ENCODE measurements at regions not wholly inside any gene's neighbourhood (a gene's known extent, or its start where the extent isn't known, plus 50 kb on each side); places are given as distances from the start of the nearest gene placed in this dataset.
A peak's percentile ranks its signal among the peaks of the same experiment; 100 is the strongest.

- H3K9ac ChIP-seq (ENCODE audit: extremely low read depth, low read length, poor library complexity, severe bottlenecking): no peak overlapping the region
- DNase-seq: no peak
- no peak for TF ChIP-seq CTCF (conservative IDR thresholded peaks at IDR 0.05)
- no peaks in the 10 kb centered on the region for H3K27me3 ChIP-seq (ENCODE audit: control insufficient read depth, insufficient read depth, low read length, poor library complexity, severe bottlenecking)
- peaks cover 6% of the 10 kb centered on the region for H3K4me1 ChIP-seq (ENCODE audit: control insufficient read depth, insufficient read depth, low read length)
- Mint-ChIP-seq H3K27me3 (ENCODE audit: insufficient read depth) (no peaks in the 10 kb centered on the region), H3K36me3 (ENCODE audit: low read depth) (no peaks in the 10 kb centered on the region), H3K4me3 (no peak overlapping the region), H3K4me1 (peaks cover 14% of the 10 kb centered on the region), H3K9me3 (no peaks in the 10 kb centered on the region), H3K27ac (no peak overlapping the region)
- H3K27ac ChIP-seq (ENCODE audit: low read depth, low read length): no peak overlapping the region
- H3K4me3 ChIP-seq (ENCODE audit: low read length): no peak overlapping the region
- no peaks in the 10 kb centered on the region for H3K36me3 ChIP-seq (ENCODE audit: control insufficient read depth, insufficient read depth, low read length)
- no peaks in the 10 kb centered on the region for H3K9me3 ChIP-seq (ENCODE audit: control insufficient read depth, low read length)
- WGBS, 2 experiments (ENCODE audit: insufficient coverage in 1 of 2, insufficient read length in 1 of 2): 91 to 100% methylated on average over 1 of the region's 1 CpG
Observed at GRCh38 chr7:10707519-10707918, 266.2 kb upstream of the PHF14 start.

- Mint-ChIP-seq H3K4me3 (no peak overlapping the region), H3K27me3 (ENCODE audit: insufficient read depth) (no peaks in the 10 kb centered on the region), H3K36me3 (ENCODE audit: low read depth) (no peaks in the 10 kb centered on the region), H3K27ac (no peak overlapping the region), H3K4me1 (peaks cover 14% of the 10 kb centered on the region), H3K9me3 (no peaks in the 10 kb centered on the region)
- Histone ChIP-seq H3K4me1 (ENCODE audit: control insufficient read depth, insufficient read depth, low read length) (peaks cover 6% of the 10 kb centered on the region), H3K27me3 (ENCODE audit: control insufficient read depth, insufficient read depth, low read length, poor library complexity, severe bottlenecking) (no peaks in the 10 kb centered on the region), H3K4me3 (ENCODE audit: low read length) (no peak overlapping the region), H3K9ac (ENCODE audit: extremely low read depth, low read length, poor library complexity, severe bottlenecking) (no peak overlapping the region), H3K36me3 (ENCODE audit: control insufficient read depth, insufficient read depth, low read length) (no peaks in the 10 kb centered on the region), H3K9me3 (ENCODE audit: control insufficient read depth, low read length) (no peaks in the 10 kb centered on the region), H3K27ac (ENCODE audit: low read depth, low read length) (no peak overlapping the region)
- 26% methylated on average over 4 of the region's 5 CpGs; no CpG with 5 or more reads in 1 of the 2 experiments for WGBS, 2 experiments (ENCODE audit: insufficient coverage in 1 of 2, insufficient read length in 1 of 2)
- peak; percentile 80 for DNase-seq
- TF ChIP-seq CTCF (conservative IDR thresholded peaks at IDR 0.05): peak; percentile 77
Observed at GRCh38 chr7:10708447-10708846, 265.2 kb upstream of the PHF14 start.

GRCh38 chr7:10718768-10719167 is 254.9 kb upstream of the PHF14 start:
- Histone ChIP-seq H3K27ac (ENCODE audit: low read depth, low read length) (no peak overlapping the region), H3K9ac (ENCODE audit: extremely low read depth, low read length, poor library complexity, severe bottlenecking) (no peak overlapping the region), H3K4me3 (ENCODE audit: low read length) (no peak overlapping the region), H3K36me3 (ENCODE audit: control insufficient read depth, insufficient read depth, low read length) (no peaks in the 10 kb centered on the region), H3K9me3 (ENCODE audit: control insufficient read depth, low read length) (no peaks in the 10 kb centered on the region), H3K27me3 (ENCODE audit: control insufficient read depth, insufficient read depth, low read length, poor library complexity, severe bottlenecking) (no peaks in the 10 kb centered on the region), H3K4me1 (ENCODE audit: control insufficient read depth, insufficient read depth, low read length) (no peaks in the 10 kb centered on the region)
- no peak for TF ChIP-seq CTCF (conservative IDR thresholded peaks at IDR 0.05)
- H3K9me3 Mint-ChIP-seq: no peaks in the 10 kb centered on the region
- peaks cover 4% of the 10 kb centered on the region for H3K4me1 Mint-ChIP-seq
- no peak overlapping the region for H3K4me3 Mint-ChIP-seq
- no peaks in the 10 kb centered on the region for H3K36me3 Mint-ChIP-seq (ENCODE audit: low read depth)
- no peak overlapping the region for H3K27ac Mint-ChIP-seq
- no peaks in the 10 kb centered on the region for H3K27me3 Mint-ChIP-seq (ENCODE audit: insufficient read depth)
- DNase-seq: no peak
- WGBS, 2 experiments (ENCODE audit: insufficient coverage in 1 of 2, insufficient read length in 1 of 2): 75 to 87% methylated on average over 3 to 5 of the region's 5 CpGs
